ENCODE measurements at regions not wholly inside any gene's neighbourhood (a gene's known extent, or its start where the extent isn't known, plus 50 kb on each side); places are given as distances from the start of the nearest gene placed in this dataset.

GRCh38 chr5:125202871-125203438 lies 456.5 kb upstream of the ZNF608 start:
- BruUV-seq (replicated peaks): no TSS peak
- in situ Hi-C loops (cut with HindIII; ENCODE audit: low pct_unique_long_range_greater_than_20kb, low sequenced_read_pairs) (no loop called here), intact Hi-C loops (cut with micrococcal nuclease; ENCODE audit: unreplicated experiment) (no loop called here)
- no peak for ATAC-seq
- Histone ChIP-seq H3K36me3 (ENCODE audit: control insufficient read depth, insufficient read depth, low read length) (no peaks in the 10 kb centered on the region), H3K27ac (ENCODE audit: low read length) (peak overlapping the region; percentile 69; the same call in 1 of the 2 replicates), H3K9me3 (ENCODE audit: control insufficient read depth, insufficient read depth, low read depth, low read length) (no peaks in the 10 kb centered on the region), H3K4me3 (ENCODE audit: low read depth in 2 of 2, low read length in 2 of 2) (no peak overlapping the region), H3K27me3 (ENCODE audit: control insufficient read depth, insufficient read depth, low read length) (no peaks in the 10 kb centered on the region), H3K4me1 (ENCODE audit: control insufficient read depth, insufficient read depth, low read length) (peaks cover 13% of the 10 kb centered on the region)
- no peak for DNase-seq (ENCODE audit: low read depth, low spot score)
- TF ChIP-seq CTCF (IDR thresholded peaks at IDR 0.05) (no peak), REST (IDR thresholded peaks at IDR 0.05; ENCODE audit: insufficient read depth in 1 of 2, low read depth in 2 of 2, low read length in 1 of 2) (no peak), TCF7L2 (IDR thresholded peaks at IDR 0.05; ENCODE audit: low read depth, low read length) (no peak), POLR2AphosphoS5 (IDR thresholded peaks at IDR 0.05; ENCODE audit: low read depth, low read length) (no peak), SIN3A (IDR thresholded peaks at IDR 0.05; ENCODE audit: borderline replicate concordance, insufficient read depth, low read depth, low read length) (no peak)
- ChIA-PET CTCF (no interaction called here), POLR2A (no interaction called here)

GRCh38 chr5:125203912-125204311 lies 457.5 kb upstream of the ZNF608 start:
- intact Hi-C loops (cut with micrococcal nuclease; ENCODE audit: unreplicated experiment): no loop called here
- no TSS peak for BruUV-seq (replicated peaks)
- ATAC-seq: no peak
- Histone ChIP-seq H3K4me3 (ENCODE audit: low read depth in 2 of 2, low read length in 2 of 2) (no peak overlapping the region), H3K27me3 (ENCODE audit: control insufficient read depth, insufficient read depth, low read length) (no peaks in the 10 kb centered on the region), H3K4me1 (ENCODE audit: control insufficient read depth, insufficient read depth, low read length) (peaks cover 5% of the 10 kb centered on the region), H3K27ac (ENCODE audit: low read length) (peak overlapping the region; percentile 44; the same call in 1 of the 2 replicates), H3K36me3 (ENCODE audit: control insufficient read depth, insufficient read depth, low read length) (no peaks in the 10 kb centered on the region), H3K9me3 (ENCODE audit: control insufficient read depth, insufficient read depth, low read depth, low read length) (no peaks in the 10 kb centered on the region)
- DNase-seq (ENCODE audit: low read depth, low spot score): no peak
- no peak for TF ChIP-seq TCF7L2 (IDR thresholded peaks at IDR 0.05; ENCODE audit: low read depth, low read length)
- TF ChIP-seq REST (IDR thresholded peaks at IDR 0.05; ENCODE audit: insufficient read depth in 1 of 2, low read depth in 2 of 2, low read length in 1 of 2): no peak
- no peak for TF ChIP-seq CTCF (IDR thresholded peaks at IDR 0.05)
- no peak for TF ChIP-seq POLR2AphosphoS5 (IDR thresholded peaks at IDR 0.05; ENCODE audit: low read depth, low read length)
- no peak for TF ChIP-seq SIN3A (IDR thresholded peaks at IDR 0.05; ENCODE audit: borderline replicate concordance, insufficient read depth, low read depth, low read length)
- CTCF ChIA-PET: interaction anchor here (0.7 kb wide), 1 partner anchor 183 kb away, joined by 6 read pairs; no protein-coding TSS in a partner anchor
- POLR2A ChIA-PET: no interaction called here
- in situ Hi-C loops (cut with HindIII; ENCODE audit: low pct_unique_long_range_greater_than_20kb, low sequenced_read_pairs): no loop called here
